Esophagus muscularis mucosa (tissue), 4 donors: ENCODE measurements at regions not wholly inside any gene's neighbourhood (a gene's known extent, or its start where the extent isn't known, plus 50 kb on each side); places are given as distances from the start of the nearest gene placed in this dataset.

Source experiments
- DNase-seq: peaks from one replicate; pipeline ENCODE4 v3.0.0-alpha.2; 2017; ENCODE audit errors: extremely low spot score
- H3K27ac ChIP-seq, 4 donors: fragments of 200-600 bp; sonication (generic); replicated peaks in 1 of 4; 1 replicate in 3 of 4; 2 replicates in 1 of 4; pipeline ENCODE4 v1.5.1; 2016 to 2019; ENCODE audit warnings: mild to moderate bottlenecking in 1 of 4
- H3K27me3 ChIP-seq, 4 donors: fragments of 200-600 bp; sonication (generic); one replicate each; pipeline versions ENCODE4 v1.5.1 to v1.6.0; 2016 to 2019
- H3K36me3 ChIP-seq, 4 donors: fragments of 200-600 bp; sonication (generic); one replicate each; pipeline ENCODE4 v1.5.1; 2016 to 2019
- H3K4me1 ChIP-seq, 4 donors: fragments of 200-600 bp; sonication (generic); one replicate each; pipeline ENCODE4 v1.5.1; 2016 to 2019
- H3K4me3 ChIP-seq, 4 donors: fragments of 200-600 bp; sonication (generic); 1 replicate in 2 of 4; 2 replicates in 2 of 4; pipeline ENCODE4 v1.5.1; 2016 to 2019; ENCODE audit warnings: mild to moderate bottlenecking in 4 of 4, moderate library complexity in 1 of 4
- H3K9me3 ChIP-seq, 4 donors: fragments of 200-600 bp; sonication (generic); 1 replicate in 3 of 4; 2 replicates in 1 of 4; pipeline ENCODE4 v1.5.1; 2016 to 2019
- EP300 ChIP-seq: sonication (generic); formaldehyde crosslinking; IDR thresholded peaks from one replicate; pipeline ENCODE4 v1.6.1; 2017; ENCODE audit warnings: antibody characterized with exemption
- POLR2A ChIP-seq: fragments of 450-650 bp; IDR thresholded peaks from one replicate; pipeline ENCODE4 v1.6.1; 2017; ENCODE audit warnings: antibody characterized with exemption, moderate library complexity, mild to moderate bottlenecking, low read depth
- POLR2AphosphoS5 ChIP-seq, 2 donors: sonication (generic); formaldehyde crosslinking; IDR thresholded peaks; one replicate each; pipeline ENCODE4 v1.6.1; 2017; ENCODE audit warnings: antibody characterized with exemption in 2 of 2
- WGBS: methylation state at CpG from one replicate; pipeline ENCODE4 v1.1.5; 2018; 5-methylcytosine and 5-hydroxymethylcytosine counted together
- intact Hi-C: fragments of 100-400 bp; cut with DNase I; formaldehyde crosslinking; loops from one replicate; pipeline ENCODE4 v1.15.1; 2023
- TF ChIP-seq, protein P1 (sequence below), 3 experiments: fragments of 200-600 bp in 2 of 3; fragments of 450-650 bp in 1 of 3; sonication (generic) in 2 of 3; IDR thresholded peaks; one replicate each; pipeline ENCODE4 v1.5.1; 2017 to 2019; ENCODE audit warnings: antibody characterized with exemption in 3 of 3, mild to moderate bottlenecking in 2 of 3, moderate library complexity in 1 of 3

GRCh38 chr13:38563739-38564138 lies 123.1 kb upstream of the FREM2 start:
- H3K4me1 ChIP-seq, result no peaks in the 10 kb centered on the region
- TF ChIP-seq, protein P1, sequence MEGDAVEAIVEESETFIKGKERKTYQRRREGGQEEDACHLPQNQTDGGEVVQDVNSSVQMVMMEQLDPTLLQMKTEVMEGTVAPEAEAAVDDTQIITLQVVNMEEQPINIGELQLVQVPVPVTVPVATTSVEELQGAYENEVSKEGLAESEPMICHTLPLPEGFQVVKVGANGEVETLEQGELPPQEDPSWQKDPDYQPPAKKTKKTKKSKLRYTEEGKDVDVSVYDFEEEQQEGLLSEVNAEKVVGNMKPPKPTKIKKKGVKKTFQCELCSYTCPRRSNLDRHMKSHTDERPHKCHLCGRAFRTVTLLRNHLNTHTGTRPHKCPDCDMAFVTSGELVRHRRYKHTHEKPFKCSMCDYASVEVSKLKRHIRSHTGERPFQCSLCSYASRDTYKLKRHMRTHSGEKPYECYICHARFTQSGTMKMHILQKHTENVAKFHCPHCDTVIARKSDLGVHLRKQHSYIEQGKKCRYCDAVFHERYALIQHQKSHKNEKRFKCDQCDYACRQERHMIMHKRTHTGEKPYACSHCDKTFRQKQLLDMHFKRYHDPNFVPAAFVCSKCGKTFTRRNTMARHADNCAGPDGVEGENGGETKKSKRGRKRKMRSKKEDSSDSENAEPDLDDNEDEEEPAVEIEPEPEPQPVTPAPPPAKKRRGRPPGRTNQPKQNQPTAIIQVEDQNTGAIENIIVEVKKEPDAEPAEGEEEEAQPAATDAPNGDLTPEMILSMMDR (IDR thresholded peaks at IDR 0.05), result no peak
- no peak for TF ChIP-seq EP300
- no peak for TF ChIP-seq POLR2AphosphoS5 (IDR thresholded peaks at IDR 0.05)
- intact Hi-C loops, result no loop called here
- H3K4me3 ChIP-seq, result no peak overlapping the region
- DNase-seq, result no peak
- H3K27me3 ChIP-seq, result no peaks in the 10 kb centered on the region
- no peak overlapping the region for H3K27ac ChIP-seq
- no peaks in the 10 kb centered on the region for H3K36me3 ChIP-seq
- WGBS, result 78% methylated on average over 2 of the region's 2 CpGs
- H3K9me3 ChIP-seq, result no peaks in the 10 kb centered on the region

DNA sequence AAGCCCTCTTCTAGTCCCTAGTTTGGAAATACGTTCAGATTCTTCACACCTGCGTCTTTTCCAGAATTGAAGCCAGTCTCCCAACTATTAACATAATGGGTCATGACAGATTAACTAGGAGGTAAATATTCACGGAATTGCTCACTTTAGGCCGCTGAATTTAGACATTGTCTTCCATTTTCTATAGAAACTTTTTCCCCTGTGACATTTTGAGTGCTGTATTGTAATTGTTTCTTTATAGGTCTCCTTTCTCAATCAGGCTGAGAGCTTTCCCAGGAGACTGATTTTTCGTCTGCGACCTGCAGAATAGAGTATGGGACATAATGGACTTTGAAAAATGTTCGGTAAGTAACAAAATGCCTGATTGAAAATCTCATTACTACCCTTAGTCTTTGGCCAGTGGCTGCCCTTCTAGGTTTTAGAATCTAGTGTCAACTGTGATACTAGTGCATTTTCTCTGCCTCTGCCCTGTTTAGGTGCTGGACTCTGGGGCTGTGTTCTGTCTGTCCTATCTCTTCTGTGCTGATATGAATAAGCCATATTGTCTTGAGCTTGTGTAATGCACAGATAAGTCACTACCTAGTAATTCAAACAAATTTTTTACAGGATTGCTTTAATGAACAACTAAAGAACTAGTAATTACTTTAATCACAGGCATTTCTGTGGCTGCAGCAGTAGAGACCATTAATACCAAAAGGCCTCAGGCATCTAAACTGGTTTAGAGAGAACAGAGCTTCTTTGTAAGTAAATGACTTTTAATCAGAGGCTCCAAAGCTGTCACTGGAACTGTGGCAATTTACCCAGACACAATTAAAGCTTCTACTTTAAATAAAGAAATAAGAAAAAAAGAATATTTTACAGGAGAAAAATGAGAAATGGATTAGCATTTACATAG lies 122.4 kb upstream of the FREM2 start:
- intact Hi-C loops, result no loop called here
- 82% methylated on average over 7 of the region's 7 CpGs for WGBS
- H3K9me3 ChIP-seq, result no peaks in the 10 kb centered on the region
- H3K4me1 ChIP-seq, result no peaks in the 10 kb centered on the region
- TF ChIP-seq EP300 (no peak), POLR2A (no peak)
- H3K4me3 ChIP-seq, result no peak overlapping the region
- H3K27me3 ChIP-seq, result no peaks in the 10 kb centered on the region
- H3K27ac ChIP-seq, result no peak overlapping the region
- H3K36me3 ChIP-seq, result no peaks in the 10 kb centered on the region
- no peak for DNase-seq

DNA sequence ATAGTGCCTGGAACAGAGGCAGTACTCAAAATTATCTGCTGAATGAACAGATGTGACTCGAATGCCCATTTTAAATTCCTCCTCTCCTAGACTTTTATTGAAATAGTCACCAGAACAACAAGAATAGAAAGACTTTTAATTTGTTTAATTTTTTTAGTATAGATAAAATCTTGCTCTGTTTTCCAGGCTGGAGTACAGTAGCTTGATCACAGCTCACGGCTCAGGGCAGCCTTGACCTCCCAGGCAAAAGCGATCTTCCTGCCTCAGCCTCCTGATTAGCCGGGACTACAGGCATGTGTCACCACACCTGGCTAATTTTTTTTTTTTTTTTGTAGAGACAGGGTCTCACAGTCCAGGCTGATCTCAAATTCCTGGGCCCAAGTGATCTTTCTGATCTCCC lies 120.9 kb upstream of the FREM2 start:
- 78% methylated on average over 4 of the region's 4 CpGs for WGBS
- no peaks in the 10 kb centered on the region for H3K9me3 ChIP-seq
- no peak overlapping the region for H3K4me3 ChIP-seq
- no peak overlapping the region for H3K27ac ChIP-seq
- DNase-seq, result no peak
- H3K36me3 ChIP-seq, result no peaks in the 10 kb centered on the region
- TF ChIP-seq, protein P1 (IDR thresholded peaks at IDR 0.05), result no peak
- TF ChIP-seq POLR2AphosphoS5 (IDR thresholded peaks at IDR 0.05) (no peak), EP300 (no peak), POLR2A (no peak)
- H3K4me1 ChIP-seq, result no peaks in the 10 kb centered on the region
- intact Hi-C loops, result no loop called here
- H3K27me3 ChIP-seq, result no peaks in the 10 kb centered on the region

- 40% methylated on average over 3 of the region's 3 CpGs for WGBS
- Histone ChIP-seq H3K4me1 (no peaks in the 10 kb centered on the region), H3K36me3 (no peaks in the 10 kb centered on the region), H3K9me3 (no peaks in the 10 kb centered on the region), H3K27ac (no peak overlapping the region), H3K27me3 (no peaks in the 10 kb centered on the region), H3K4me3 (no peak overlapping the region)
- DNase-seq, result no peak
- TF ChIP-seq POLR2A, result no peak
- TF ChIP-seq, protein P1 (IDR thresholded peaks at IDR 0.05), result no peak
- no peak for TF ChIP-seq EP300
- TF ChIP-seq POLR2AphosphoS5 (IDR thresholded peaks at IDR 0.05), result no peak
- intact Hi-C loops, result no loop called here
Observed at GRCh38 chr13:38566519-38566918, 120.4 kb upstream of the FREM2 start.

DNA sequence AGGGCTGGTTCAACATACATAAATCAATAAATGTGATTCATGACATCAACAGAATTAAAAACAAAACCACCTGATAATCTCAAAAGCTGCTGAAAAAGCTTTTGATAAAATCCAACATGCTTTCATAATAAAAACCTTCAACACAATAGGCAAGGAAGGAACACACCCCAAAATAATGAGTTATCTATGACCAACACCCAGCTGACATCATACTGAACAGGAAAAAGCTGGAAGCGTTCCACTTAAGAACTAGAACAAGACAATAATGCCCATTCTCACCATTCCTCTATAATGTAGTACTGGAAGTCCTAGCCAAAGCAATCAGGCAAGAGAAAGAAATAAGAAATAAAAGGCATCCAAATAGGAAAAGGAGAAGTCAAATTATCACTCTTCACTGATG lies 116.2 kb upstream of the FREM2 start:
- WGBS, result 80% methylated on average over 1 of the region's 1 CpG
- Histone ChIP-seq H3K4me1 (no peaks in the 10 kb centered on the region), H3K4me3 (no peak overlapping the region), H3K27ac (no peak overlapping the region), H3K9me3 (no peaks in the 10 kb centered on the region), H3K27me3 (no peaks in the 10 kb centered on the region), H3K36me3 (no peaks in the 10 kb centered on the region)
- DNase-seq, result no peak
- TF ChIP-seq POLR2A (no peak), POLR2AphosphoS5 (IDR thresholded peaks at IDR 0.05) (no peak), EP300 (no peak)
- TF ChIP-seq, protein P1 (IDR thresholded peaks at IDR 0.05), result no peak
- intact Hi-C loops, result no loop called here
